ENCODE measurements at regions not wholly inside any gene's neighbourhood (a gene's known extent, or its start where the extent isn't known, plus 50 kb on each side); places are given as distances from the start of the nearest gene placed in this dataset.

GRCh38 chr17:69719474-69720048 lies 305.1 kb downstream of the MAP2K6 start:
- no peak for DNase-seq (ENCODE audit: low spot score)
- in situ Hi-C loops (cut with MboI; ENCODE audit: low pct_unique_long_range_greater_than_20kb, low sequenced_read_pairs, unreplicated experiment) = no loop called here
- TF ChIP-seq CTCF (IDR thresholded peaks at IDR 0.05; ENCODE audit: extremely low read depth, insufficient read depth, missing control alignments) = no peak

DNA sequence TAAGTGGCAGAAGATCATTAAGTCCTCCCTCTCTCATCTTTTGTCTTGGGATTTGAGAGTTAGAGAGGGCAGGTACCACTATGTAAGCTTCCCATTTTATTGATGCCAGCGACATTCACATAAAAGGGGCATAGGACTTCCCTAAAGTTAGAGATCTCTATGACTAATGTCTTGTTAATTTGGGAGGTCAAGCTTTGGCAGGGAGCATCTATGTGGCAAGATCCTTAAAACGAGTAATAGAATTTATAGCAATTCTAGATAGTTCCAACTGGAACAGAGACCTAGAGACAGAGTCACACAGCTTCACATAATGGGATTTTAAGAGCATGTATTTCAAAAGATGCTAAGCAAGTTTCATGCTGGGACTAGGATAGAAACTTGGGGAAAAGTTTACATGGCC lies 308.0 kb downstream of the MAP2K6 start:
- DNase-seq (ENCODE audit: low spot score) = no peak
- TF ChIP-seq CTCF (IDR thresholded peaks at IDR 0.05; ENCODE audit: extremely low read depth, insufficient read depth, missing control alignments) = no peak
- in situ Hi-C loops (cut with MboI; ENCODE audit: low pct_unique_long_range_greater_than_20kb, low sequenced_read_pairs, unreplicated experiment) = no loop called here

DNA sequence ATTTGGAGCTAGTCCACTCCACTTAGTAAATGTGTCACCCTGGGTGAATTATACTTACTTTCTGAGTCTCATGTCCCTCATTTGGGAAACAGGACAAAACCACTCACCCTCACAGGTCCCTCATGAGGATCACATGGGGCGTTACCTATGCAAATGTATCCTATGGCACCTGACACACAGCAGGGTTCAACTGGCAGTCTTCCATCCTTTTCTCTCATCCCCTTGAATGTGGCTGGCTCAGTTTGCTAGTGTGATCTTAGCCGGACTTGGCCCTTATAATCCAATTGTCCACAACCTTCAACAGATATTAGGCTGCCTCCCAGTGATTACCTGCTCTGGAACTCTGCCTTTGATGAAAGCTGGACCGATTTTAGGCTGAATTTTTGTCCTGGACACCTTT lies 308.8 kb downstream of the MAP2K6 start:
- in situ Hi-C loops (cut with MboI; ENCODE audit: low pct_unique_long_range_greater_than_20kb, low sequenced_read_pairs, unreplicated experiment) = no loop called here
- no peak for DNase-seq (ENCODE audit: low spot score)
- no peak for TF ChIP-seq CTCF (IDR thresholded peaks at IDR 0.05; ENCODE audit: extremely low read depth, insufficient read depth, missing control alignments)

- DNase-seq (ENCODE audit: low spot score) = no peak
- TF ChIP-seq CTCF (IDR thresholded peaks at IDR 0.05; ENCODE audit: extremely low read depth, insufficient read depth, missing control alignments) = no peak
- in situ Hi-C loops (cut with MboI; ENCODE audit: low pct_unique_long_range_greater_than_20kb, low sequenced_read_pairs, unreplicated experiment) = no loop called here
Measured at GRCh38 chr17:69723741-69724140, 309.2 kb downstream of the MAP2K6 start.

DNA sequence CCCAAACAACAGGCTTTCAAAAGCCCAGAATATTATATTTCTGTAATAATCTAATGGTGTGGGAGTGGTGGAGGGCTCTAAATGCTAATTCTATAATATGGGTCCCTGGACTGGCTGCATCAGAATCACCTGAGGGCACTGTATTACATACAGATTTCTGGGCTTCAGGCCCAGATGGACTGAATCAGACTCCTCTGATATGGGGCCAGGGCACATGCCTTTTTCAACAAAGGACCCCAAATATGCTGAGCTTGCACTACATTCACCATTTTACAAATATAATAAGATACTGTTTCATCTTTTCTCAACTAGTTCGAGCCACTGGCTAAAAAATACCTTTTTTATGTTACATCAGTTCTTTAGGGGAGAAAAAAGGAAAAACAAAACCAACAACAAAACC lies 309.7 kb downstream of the MAP2K6 start:
- TF ChIP-seq CTCF (IDR thresholded peaks at IDR 0.05; ENCODE audit: extremely low read depth, insufficient read depth, missing control alignments) = no peak
- in situ Hi-C loops (cut with MboI; ENCODE audit: low pct_unique_long_range_greater_than_20kb, low sequenced_read_pairs, unreplicated experiment) = no loop called here
- DNase-seq (ENCODE audit: low spot score) = no peak

DNA sequence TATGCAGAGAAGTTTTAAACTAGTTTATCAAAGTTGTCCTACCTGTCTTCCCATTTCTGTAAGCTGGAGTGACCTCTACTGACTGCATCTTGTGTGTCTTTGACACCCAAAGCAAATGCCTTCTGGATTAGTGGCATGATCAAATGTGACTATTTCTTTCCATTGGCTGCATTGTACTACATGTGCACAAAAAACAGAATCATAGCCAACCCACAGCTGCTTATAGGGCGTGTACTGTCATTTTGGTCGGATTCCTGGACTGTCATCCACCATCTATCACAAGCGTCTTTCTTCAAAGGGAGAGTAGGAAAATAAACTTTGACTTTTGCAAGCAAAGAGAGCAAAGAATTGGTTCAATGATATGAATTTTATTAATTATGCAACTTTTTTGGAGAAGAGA lies 310.6 kb downstream of the MAP2K6 start:
- in situ Hi-C loops (cut with MboI; ENCODE audit: low pct_unique_long_range_greater_than_20kb, low sequenced_read_pairs, unreplicated experiment) = no loop called here
- DNase-seq (ENCODE audit: low spot score) = no peak
- no peak for TF ChIP-seq CTCF (IDR thresholded peaks at IDR 0.05; ENCODE audit: extremely low read depth, insufficient read depth, missing control alignments)

GRCh38 chr17:69728816-69729215 lies 314.3 kb downstream of the MAP2K6 start:
- no peak for DNase-seq (ENCODE audit: low spot score)
- TF ChIP-seq CTCF (IDR thresholded peaks at IDR 0.05; ENCODE audit: extremely low read depth, insufficient read depth, missing control alignments) = no peak
- in situ Hi-C loops (cut with MboI; ENCODE audit: low pct_unique_long_range_greater_than_20kb, low sequenced_read_pairs, unreplicated experiment) = no loop called here
